ENCODE measurements at regions not wholly inside any gene's neighbourhood (a gene's known extent, or its start where the extent isn't known, plus 50 kb on each side); places are given as distances from the start of the nearest gene placed in this dataset.

GRCh38 chr7:131112431-131112830 is 215.2 kb upstream of the MKLN1 start:
- no peak for DNase-seq

DNA sequence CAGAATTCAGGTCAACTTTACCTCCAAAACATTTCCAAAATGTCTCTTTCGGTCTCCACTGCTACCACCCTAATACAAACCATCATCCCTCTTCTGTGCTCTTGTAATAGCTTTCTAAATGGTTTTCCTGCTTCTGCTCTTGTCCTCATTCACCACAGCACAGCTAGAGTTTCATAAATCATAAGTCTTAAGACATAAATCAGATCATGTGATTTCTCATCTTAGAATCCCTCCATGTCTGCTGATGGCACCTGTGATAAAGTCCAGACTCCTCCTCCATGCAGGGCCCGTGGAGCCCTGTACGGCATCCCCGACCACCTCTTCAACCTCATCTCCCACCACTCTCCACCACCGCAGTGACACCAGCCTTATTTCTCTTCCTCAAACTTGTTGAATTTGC is 212.3 kb upstream of the MKLN1 start:
- DNase-seq, result no peak

DNA sequence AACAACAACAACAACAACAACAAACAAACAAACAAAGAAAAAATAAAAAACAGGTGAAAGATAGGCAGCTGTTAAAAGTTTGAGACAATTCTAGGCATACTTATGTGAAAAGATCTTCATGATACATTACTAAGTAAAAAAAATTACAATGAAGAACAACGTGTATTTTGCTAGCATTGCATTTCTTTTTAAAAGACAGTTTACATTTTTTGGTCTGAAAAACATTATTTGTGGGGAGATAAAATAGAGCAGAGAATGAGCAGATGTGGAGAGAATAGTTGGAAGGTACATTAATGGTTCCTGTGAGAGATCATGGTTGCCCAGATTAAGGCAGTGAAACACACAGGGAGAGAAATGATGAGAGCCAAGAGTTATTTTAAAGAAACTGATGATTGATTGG is 210.2 kb upstream of the MKLN1 start:
- DNase-seq, result no peak

DNA sequence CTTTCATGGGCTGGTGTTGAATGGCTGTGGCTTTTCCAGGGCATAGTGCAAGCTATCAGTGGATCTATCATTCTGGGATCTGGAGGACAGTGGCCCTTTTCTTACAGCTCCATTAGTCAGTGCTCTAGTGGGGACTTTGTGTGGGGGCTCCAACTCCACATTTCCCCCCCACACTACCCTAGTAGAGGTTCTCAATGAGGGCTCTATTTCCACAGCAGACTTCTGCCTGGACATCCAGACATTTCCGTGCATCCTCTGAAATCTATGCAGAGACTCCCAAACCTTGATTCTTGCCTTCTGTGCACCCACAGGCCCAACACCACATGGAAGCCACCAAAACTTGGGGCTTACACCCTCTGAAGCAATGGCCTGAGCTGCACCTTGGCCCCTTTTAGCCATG is 208.3 kb upstream of the MKLN1 start:
- DNase-seq, result no peak

DNA sequence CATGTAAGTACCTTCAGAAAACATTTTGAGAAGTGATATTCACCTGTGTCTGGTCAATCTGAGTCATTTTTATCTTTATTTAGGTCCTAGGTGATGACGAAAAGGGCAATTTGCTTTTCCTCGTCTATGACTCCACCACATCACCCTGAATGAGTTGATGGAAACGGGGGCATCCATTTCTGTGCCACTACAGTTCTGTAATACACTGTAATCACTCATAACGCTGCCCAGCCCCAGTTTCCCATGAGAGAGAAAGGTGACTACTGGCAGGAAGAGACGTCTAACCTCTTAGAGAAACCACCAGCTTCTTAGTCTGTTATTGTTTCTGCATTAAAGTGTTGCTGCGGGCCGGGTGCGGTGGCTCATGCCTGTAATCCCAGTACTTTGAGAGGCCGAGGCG is 205.3 kb upstream of the MKLN1 start:
- no peak for DNase-seq

- DNase-seq, result no peak
Observed at GRCh38 chr7:131124001-131124629, 203.6 kb upstream of the MKLN1 start.

DNA sequence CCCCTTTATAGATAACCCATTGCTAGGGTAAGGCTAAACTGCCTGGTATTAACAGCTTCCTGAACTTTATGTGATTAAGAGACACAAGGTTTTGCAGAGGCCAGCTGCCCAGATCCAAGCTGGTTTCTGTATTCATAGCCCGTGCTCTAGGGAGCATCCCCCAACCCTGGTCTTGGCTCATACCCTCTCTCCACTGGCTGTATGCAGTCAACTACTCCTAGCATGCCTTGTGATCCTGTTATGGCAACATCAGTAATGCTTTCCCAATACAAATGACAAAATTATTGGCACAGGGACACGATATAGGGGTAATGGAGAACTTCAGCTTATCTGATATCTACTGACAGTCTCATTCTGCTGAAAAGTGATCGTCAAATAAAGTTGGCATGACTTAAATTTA is 202.8 kb upstream of the MKLN1 start:
- no peak for DNase-seq

DNA sequence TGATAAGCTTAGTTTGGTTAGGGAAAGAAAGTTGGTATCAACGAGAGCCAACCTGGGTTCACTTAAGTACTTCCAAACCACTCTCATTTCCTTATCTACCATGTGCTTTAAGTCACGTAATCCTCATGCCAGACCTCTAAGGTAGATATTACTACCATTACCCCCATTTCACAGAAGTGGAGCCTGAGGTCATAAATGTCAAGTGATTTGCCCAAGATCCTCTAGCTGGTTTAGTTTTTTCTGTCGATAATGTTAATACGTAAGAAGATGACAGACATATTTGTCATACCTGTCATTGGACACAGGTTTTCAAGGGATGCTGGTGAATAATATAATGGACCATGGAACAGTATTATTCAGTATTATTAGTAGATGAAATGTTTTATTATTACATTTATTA is 197.4 kb upstream of the MKLN1 start:
- no peak for DNase-seq

- no peak for DNase-seq
Observed at GRCh38 chr7:131131012-131131745, 196.5 kb upstream of the MKLN1 start.

DNA sequence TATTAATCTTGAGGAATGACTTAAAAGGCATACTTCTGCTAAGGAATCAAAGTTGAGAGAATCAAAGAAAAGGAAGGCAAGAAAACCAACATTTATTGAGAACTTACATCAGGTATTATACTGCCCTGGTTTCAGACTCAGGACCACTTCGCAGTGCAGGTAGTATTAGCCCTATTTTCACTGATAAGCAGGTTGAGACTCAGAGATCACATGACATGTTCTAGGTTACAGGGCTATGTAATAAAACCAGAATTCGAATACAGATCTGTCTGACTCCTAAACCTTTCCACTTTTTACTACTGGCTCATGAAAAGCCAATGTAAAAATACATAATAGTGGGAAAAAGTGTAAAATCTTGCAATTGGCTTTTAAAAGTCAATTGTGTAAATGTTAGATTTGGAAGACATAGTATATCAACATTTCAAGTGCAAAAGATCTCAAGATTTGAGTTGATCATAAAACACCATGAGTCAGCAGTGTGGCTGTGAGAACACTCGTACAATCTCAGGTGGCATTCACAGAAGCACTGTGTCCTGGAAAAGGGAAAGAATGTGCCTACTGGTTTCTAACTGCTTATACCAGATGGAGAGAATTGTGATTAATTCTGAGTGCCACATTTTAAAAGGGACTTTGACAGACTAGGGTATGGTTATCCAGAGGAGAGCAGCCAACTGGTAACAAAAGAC is 195.8 kb upstream of the MKLN1 start:
- DNase-seq, result no peak

DNA sequence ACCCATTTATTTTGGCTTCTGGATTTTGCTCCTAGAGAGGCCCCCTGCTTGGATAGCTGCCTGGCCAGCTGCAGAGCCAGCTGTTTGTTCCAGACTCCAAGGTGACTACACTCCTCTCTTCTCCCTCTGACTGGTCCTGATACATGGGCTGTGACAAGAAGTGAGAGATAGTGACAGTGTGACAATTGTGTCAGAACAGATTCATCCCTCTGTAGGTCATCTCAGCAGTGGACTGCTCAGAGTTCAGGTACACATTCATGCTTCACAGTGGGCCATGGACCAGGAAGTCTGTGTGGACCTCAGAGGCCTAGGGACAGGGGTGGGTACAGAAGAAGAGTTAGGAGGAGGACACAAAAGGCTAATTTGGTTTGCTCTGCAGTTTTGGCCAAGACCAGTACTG is 188.2 kb upstream of the MKLN1 start:
- no peak for DNase-seq

- no peak for DNase-seq
Observed at GRCh38 chr7:131141443-131141967, 186.2 kb upstream of the MKLN1 start.

- no peak for DNase-seq
Observed at GRCh38 chr7:131143869-131144268, 183.8 kb upstream of the MKLN1 start.

DNA sequence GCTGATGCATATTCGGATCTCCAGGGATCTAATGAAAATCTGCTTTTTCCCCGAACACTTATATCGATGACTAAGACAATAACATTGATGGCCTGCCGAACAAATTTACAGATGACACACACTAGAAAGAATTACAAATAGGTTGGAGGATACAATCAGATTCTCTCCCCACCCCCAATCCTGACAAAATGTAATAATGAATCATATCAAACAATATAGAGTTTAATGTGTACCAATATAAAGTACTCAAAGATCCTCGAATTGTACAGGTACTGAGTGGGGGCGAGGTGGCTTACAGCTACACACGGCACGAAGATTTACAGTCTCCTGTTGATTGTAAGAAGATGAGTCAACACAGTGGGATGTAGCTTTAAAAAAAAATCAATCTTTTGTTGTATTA is 182.7 kb upstream of the MKLN1 start:
- no peak for DNase-seq

DNA sequence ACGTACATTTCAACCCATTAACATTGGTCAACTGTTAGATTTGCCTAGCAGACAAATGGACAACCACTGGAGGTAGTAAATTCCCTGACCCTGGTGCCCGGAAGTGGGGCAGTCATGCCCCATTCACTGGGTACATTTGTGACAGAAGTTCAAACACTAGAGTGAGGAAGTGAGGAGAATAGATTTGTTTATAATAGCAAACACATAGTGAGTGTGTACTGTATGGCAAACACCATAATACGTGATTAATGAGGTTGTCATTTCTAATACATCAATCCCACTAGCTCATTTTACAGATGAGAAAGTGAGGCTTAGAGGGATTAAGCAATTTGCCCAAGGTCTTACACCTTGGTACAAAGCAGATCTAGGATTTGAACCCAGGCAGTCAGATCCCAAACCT is 181.9 kb upstream of the MKLN1 start:
- no peak for DNase-seq

DNA sequence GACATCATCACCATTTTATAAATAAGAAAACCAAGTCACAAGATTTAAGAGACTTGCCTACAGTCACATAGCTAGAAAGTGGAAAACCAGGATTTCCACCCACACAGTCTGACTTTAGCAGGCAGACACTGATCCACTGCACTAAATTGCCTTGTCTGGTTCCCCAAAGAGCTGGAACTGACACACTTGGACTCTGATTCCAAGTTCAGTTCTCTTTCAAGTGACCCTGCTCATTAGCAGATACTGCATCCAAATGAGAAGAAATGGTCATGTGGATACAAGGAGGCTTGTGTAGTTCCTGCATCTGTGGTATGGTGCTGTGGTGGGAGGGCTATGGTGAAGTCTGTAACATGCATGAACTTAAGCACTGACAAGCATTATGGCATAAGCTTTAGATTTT is 180.1 kb upstream of the MKLN1 start:
- DNase-seq, result no peak

- no peak for DNase-seq
Observed at GRCh38 chr7:131148258-131148657, 179.4 kb upstream of the MKLN1 start.

DNA sequence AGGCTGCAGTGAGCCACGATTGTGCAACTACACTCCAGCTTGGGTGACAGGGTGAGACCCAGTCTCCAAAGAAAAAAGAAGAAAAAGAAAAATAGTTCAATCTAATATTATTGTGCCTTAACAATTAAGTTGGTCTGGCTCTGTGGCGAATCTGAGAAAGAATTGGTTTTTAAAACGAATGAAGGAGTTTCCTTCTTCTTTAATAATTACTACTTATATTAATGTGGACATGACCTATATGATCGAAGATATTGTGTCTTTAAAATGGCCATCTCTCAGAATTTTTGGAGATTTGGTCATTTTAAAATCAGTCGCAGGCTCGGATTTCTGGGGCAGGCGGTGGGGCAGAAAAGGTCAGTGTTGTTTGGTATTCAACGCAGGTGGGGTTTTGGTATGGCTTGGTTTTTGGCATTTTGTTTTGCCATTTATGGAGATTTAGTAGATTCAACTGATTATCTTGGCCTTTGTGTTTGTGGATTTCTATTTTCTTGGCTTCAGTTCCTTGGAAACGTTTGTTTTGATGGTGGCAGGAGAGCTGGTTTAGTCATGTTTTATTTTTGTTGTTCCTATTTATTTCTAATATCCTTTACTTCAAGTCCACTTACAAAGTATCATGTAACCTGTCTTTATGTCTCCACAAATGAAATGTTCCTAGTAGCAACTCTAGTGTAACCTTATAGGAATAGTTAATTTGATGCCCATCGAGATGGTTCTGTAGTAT is 178.8 kb upstream of the MKLN1 start:
- no peak for DNase-seq

DNA sequence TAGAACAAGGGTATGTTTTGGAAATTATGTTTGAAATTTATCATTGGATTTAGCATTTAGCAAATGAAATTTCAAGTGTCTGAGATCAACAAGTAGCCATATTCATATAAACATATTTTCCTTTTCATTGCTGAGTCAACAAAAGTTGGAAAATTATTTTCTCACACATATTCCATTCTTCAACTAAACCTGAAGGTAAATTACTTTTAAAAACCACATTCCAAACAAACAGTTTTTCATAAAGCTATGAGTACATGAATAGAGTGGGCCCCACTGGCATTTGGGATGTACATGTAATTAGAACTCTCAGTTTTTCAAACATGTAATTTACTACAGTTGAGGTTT is 178.3 kb upstream of the MKLN1 start:
- no peak for DNase-seq

DNA sequence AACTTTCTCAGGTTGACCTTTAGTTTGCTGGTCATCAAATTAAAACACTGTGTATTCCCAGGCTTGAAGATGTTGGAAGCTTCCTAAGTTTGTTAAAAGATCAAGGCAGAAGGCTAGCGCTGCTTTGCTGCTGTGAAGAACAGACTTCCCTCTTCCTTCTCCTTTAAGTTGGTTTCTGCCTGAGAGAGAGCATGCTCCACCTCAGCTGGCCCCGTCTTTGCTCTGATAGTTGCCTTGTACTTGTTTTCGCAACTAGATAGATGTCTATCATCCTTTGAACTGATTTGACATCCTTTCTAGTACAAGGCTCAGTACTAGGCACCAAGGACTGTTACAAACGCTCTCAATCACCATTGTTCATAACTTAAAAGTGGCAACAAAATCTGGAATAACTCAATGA is 177.8 kb upstream of the MKLN1 start:
- no peak for DNase-seq

GRCh38 chr7:131151034-131151433 is 176.6 kb upstream of the MKLN1 start:
- DNase-seq, result no peak

DNA sequence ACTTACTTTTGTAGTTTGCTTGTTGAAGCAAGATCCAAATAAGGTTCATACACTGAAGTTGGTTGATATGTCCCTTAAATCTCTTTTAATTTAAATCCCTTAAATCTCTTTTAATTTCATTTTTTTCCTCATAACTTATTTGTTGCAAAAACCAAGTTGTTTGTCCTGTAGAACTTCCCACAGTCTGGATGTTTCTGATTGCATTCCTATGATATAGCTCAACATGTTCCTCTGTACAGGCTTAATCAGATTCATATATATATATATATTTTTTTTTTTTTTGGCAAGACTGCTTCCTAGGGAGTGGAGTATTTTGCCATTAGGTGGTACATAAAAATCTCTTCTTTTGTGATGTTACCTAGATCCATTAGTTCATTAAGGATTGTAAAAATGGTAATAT is 174.9 kb upstream of the MKLN1 start:
- DNase-seq, result no peak

GRCh38 chr7:131154380-131154779 is 173.3 kb upstream of the MKLN1 start:
- no peak for DNase-seq

All from retina (tissue), 1 donor.